IMR-90 (cell line): ENCODE measurements at regions not wholly inside any gene's neighbourhood (a gene's known extent, or its start where the extent isn't known, plus 50 kb on each side); places are given as distances from the start of the nearest gene placed in this dataset.

Experiments used
- POLR2A ChIP-seq: IDR thresholded peaks from 2 replicates; pipeline ENCODE4 v1.6.1; 2012; ENCODE audit warnings: mild to moderate bottlenecking, low read depth, low read length
- TF ChIP-seq, protein P1 (sequence below): conservative IDR thresholded peaks from 2 replicates; pipeline ENCODE4 v1.5.1; 2012; ENCODE audit warnings: mild to moderate bottlenecking, low read depth, low read length, improper control_type of control experiment

- TF ChIP-seq, protein P1, sequence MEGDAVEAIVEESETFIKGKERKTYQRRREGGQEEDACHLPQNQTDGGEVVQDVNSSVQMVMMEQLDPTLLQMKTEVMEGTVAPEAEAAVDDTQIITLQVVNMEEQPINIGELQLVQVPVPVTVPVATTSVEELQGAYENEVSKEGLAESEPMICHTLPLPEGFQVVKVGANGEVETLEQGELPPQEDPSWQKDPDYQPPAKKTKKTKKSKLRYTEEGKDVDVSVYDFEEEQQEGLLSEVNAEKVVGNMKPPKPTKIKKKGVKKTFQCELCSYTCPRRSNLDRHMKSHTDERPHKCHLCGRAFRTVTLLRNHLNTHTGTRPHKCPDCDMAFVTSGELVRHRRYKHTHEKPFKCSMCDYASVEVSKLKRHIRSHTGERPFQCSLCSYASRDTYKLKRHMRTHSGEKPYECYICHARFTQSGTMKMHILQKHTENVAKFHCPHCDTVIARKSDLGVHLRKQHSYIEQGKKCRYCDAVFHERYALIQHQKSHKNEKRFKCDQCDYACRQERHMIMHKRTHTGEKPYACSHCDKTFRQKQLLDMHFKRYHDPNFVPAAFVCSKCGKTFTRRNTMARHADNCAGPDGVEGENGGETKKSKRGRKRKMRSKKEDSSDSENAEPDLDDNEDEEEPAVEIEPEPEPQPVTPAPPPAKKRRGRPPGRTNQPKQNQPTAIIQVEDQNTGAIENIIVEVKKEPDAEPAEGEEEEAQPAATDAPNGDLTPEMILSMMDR = no peak
- TF ChIP-seq POLR2A = no peak
These were observed 125.6 kb upstream of the MAFB start for GRCh38 chr20:40814631-40814960.
